Ascending aorta (tissue), 2 donors: ENCODE measurements at regions not wholly inside any gene's neighbourhood (a gene's known extent, or its start where the extent isn't known, plus 50 kb on each side); places are given as distances from the start of the nearest gene placed in this dataset.

Experiments
- DNase-seq, 2 donors: peaks; one replicate each; pipeline ENCODE4 v3.0.0-alpha.2; 2019; ENCODE audit warnings: low spot score in 2 of 2
- H3K27ac ChIP-seq, 2 donors: fragments of 200-600 bp; sonication (generic); one replicate each; pipeline ENCODE4 v1.5.1; 2016 to 2017; ENCODE audit warnings: mild to moderate bottlenecking in 1 of 2
- H3K27me3 ChIP-seq: fragments of 200-600 bp; sonication (generic); one replicate; pipeline ENCODE4 v1.5.1; 2017
- H3K36me3 ChIP-seq, 2 donors: fragments of 200-600 bp; sonication (generic); one replicate each; pipeline ENCODE4 v1.5.1; 2016
- H3K4me1 ChIP-seq, 2 donors: fragments of 200-600 bp; sonication (generic); one replicate each; pipeline ENCODE4 v1.5.1; 2016 to 2017; ENCODE audit warnings: mild to moderate bottlenecking in 1 of 2
- H3K4me3 ChIP-seq, 2 donors: fragments of 200-600 bp; sonication (generic); one replicate each; pipeline ENCODE4 v1.5.1; 2016 to 2017; ENCODE audit warnings: mild to moderate bottlenecking in 1 of 2
- H3K9me3 ChIP-seq, 2 donors: fragments of 200-600 bp; sonication (generic); one replicate each; pipeline ENCODE4 v1.5.1; 2016
- CTCF ChIP-seq, 3 experiments: fragments of 200-600 bp in 2 of 3; fragments of 450-650 bp in 1 of 3; sonication (generic) in 2 of 3; IDR thresholded peaks; one replicate each; pipeline ENCODE4 v1.5.1; 2016 to 2019; ENCODE audit warnings: antibody characterized with exemption in 3 of 3, mild to moderate bottlenecking in 1 of 3, moderate library complexity in 1 of 3
- intact Hi-C: fragments of 100-400 bp; cut with DNase I; formaldehyde crosslinking; loops from one replicate; pipeline ENCODE4 v1.15.1; 2023

GRCh38 chr5:158023266-158023665, 164.3 kb upstream of the CLINT1 start:
- DNase-seq: no peak
- no peaks in the 10 kb centered on the region for H3K27me3 ChIP-seq
- H3K4me3 ChIP-seq: no peak overlapping the region
- no peaks in the 10 kb centered on the region for H3K9me3 ChIP-seq
- H3K4me1 ChIP-seq: no peaks in the 10 kb centered on the region
- no peaks in the 10 kb centered on the region for H3K36me3 ChIP-seq
- intact Hi-C loops: no loop called here
- no peak overlapping the region for H3K27ac ChIP-seq
- TF ChIP-seq CTCF (IDR thresholded peaks at IDR 0.05): no peak

DNA sequence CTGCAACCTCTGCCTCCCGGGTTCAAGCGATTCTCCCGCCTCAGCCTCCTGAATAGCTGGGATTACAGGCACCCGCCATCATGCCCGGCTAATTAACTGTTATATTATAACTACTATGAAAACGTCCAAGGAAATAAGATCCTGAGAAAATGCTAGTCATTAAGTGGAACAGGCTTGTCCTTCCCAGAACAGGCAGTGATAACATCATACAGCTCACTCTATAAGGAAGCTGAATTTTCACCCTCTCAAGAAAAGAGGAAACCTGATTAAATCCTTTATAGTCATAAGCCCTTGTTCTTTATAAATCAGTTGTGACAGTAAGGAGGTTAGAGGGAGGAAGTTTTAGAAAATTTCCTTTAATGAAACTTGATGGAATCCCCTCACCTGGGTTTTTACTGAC, 163.9 kb upstream of the CLINT1 start:
- intact Hi-C loops: no loop called here
- Histone ChIP-seq H3K27ac (no peak overlapping the region), H3K4me1 (no peaks in the 10 kb centered on the region), H3K36me3 (no peaks in the 10 kb centered on the region), H3K27me3 (no peaks in the 10 kb centered on the region), H3K4me3 (no peak overlapping the region), H3K9me3 (no peaks in the 10 kb centered on the region)
- DNase-seq: no peak
- TF ChIP-seq CTCF (IDR thresholded peaks at IDR 0.05): no peak

DNA sequence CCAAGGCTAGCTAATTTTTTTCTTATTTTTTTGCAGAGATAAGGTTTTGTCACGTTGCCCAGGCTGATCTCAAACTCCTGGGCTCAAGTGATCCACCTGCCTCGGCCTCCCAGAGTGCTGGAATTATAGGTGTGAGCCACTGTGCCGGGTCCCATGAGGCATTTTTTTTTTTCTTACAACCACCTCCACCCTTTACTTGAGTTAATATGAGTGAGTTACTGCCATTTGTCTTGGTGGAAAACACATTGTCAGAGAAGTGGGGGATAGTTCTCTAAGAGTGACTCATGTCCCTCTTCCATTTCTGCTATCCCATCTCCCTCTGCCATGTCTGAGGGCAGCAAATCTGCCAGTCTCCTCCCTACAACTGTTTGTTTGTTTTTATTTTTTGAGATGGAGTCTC, 163.4 kb upstream of the CLINT1 start:
- H3K36me3 ChIP-seq: no peaks in the 10 kb centered on the region
- intact Hi-C loops: no loop called here
- H3K4me1 ChIP-seq: no peaks in the 10 kb centered on the region
- no peak for DNase-seq
- TF ChIP-seq CTCF (IDR thresholded peaks at IDR 0.05): no peak
- H3K4me3 ChIP-seq: no peak overlapping the region
- no peaks in the 10 kb centered on the region for H3K27me3 ChIP-seq
- H3K27ac ChIP-seq: no peak overlapping the region
- H3K9me3 ChIP-seq: no peaks in the 10 kb centered on the region

- intact Hi-C loops: no loop called here
- Histone ChIP-seq H3K27me3 (no peaks in the 10 kb centered on the region), H3K36me3 (no peaks in the 10 kb centered on the region)
Observed at GRCh38 chr5:158020555-158021418, 161.8 kb upstream of the CLINT1 start.

GRCh38 chr5:158017469-158017868, 158.5 kb upstream of the CLINT1 start:
- Histone ChIP-seq H3K4me1 (no peaks in the 10 kb centered on the region), H3K4me3 (no peak overlapping the region), H3K36me3 (no peaks in the 10 kb centered on the region), H3K27ac (no peak overlapping the region), H3K9me3 (no peaks in the 10 kb centered on the region), H3K27me3 (no peaks in the 10 kb centered on the region)
- TF ChIP-seq CTCF (IDR thresholded peaks at IDR 0.05): no peak
- intact Hi-C loops: no loop called here
- no peak for DNase-seq

More at GRCh38 chr5:158020555-158021418, 161.8 kb upstream of the CLINT1 start:
- no peak overlapping the region for H3K4me3 ChIP-seq
- no peaks in the 10 kb centered on the region for H3K4me1 ChIP-seq
- TF ChIP-seq CTCF (IDR thresholded peaks at IDR 0.05): no peak
- H3K27ac ChIP-seq: no peak overlapping the region
- no peaks in the 10 kb centered on the region for H3K9me3 ChIP-seq
- no peak for DNase-seq
